Inflammatory macrophage treated with lipopolysaccharide for 1 hour (primary cell): ENCODE measurements at regions not wholly inside any gene's neighbourhood (a gene's known extent, or its start where the extent isn't known, plus 50 kb on each side); places are given as distances from the start of the nearest gene placed in this dataset.
A peak's percentile ranks its signal among the peaks of the same experiment; 100 is the strongest.
"Not testable (repeated sequence)": the region's sequence is repeated elsewhere in the genome, so short reads cannot be mapped to it uniquely, and the experiment has no call there.

Experiments
- DNase-seq, 2 donors: peaks; one replicate each; pipeline ENCODE4 v3.0.0-alpha.2; 2020 to 2022

- DNase-seq, result no peak
Observed at GRCh38 chr10:9268176-9268575, 1213.7 kb downstream of the GATA3 start.

- not testable (repeated sequence) for DNase-seq
Observed at GRCh38 chr10:9273126-9273833, 1218.8 kb downstream of the GATA3 start.

GRCh38 chr10:9274206-9274755 lies 1219.8 kb downstream of the GATA3 start:
- DNase-seq, result no peak

- DNase-seq, result no peak
Observed at GRCh38 chr10:9275861-9276260, 1221.4 kb downstream of the GATA3 start.

GRCh38 chr10:9285690-9286089 lies 1231.2 kb downstream of the GATA3 start:
- no peak for DNase-seq

- peak; percentile 66 to 70 for DNase-seq
Observed at GRCh38 chr10:9289811-9290210, 1235.3 kb downstream of the GATA3 start.

- DNase-seq, result peak; percentile 32 to 56
Observed at GRCh38 chr10:9291081-9291480, 1236.6 kb downstream of the GATA3 start.

GRCh38 chr10:9294132-9294663 lies 1239.7 kb downstream of the GATA3 start:
- no peak for DNase-seq

- DNase-seq, result peak; percentile 53 to 67
Observed at GRCh38 chr10:9294865-9295264, 1240.4 kb downstream of the GATA3 start.

- no peak for DNase-seq
Observed at GRCh38 chr10:9296190-9296589, 1241.7 kb downstream of the GATA3 start.

GRCh38 chr10:9297580-9297979 lies 1243.1 kb downstream of the GATA3 start:
- DNase-seq, result no peak

GRCh38 chr10:9299966-9300365 lies 1245.5 kb downstream of the GATA3 start:
- DNase-seq, result no peak

- DNase-seq, result peak in 1 of 2 donors; percentile 13
Observed at GRCh38 chr10:9301148-9301547, 1246.7 kb downstream of the GATA3 start.

GRCh38 chr10:9301554-9301953 lies 1247.1 kb downstream of the GATA3 start:
- DNase-seq, result no peak

- peak; percentile 44 to 90 for DNase-seq
Observed at GRCh38 chr10:9302140-9302746, 1247.8 kb downstream of the GATA3 start.

- DNase-seq, result peak; percentile 12 to 38
Observed at GRCh38 chr10:9305018-9305655, 1250.6 kb downstream of the GATA3 start.

- DNase-seq, result no peak
Observed at GRCh38 chr10:9311702-9312499, 1257.4 kb downstream of the GATA3 start.

GRCh38 chr10:9315292-9315691 lies 1260.8 kb downstream of the GATA3 start:
- no peak for DNase-seq

- peak; percentile 45 to 69 for DNase-seq
Observed at GRCh38 chr10:9331583-9332008, 1277.1 kb downstream of the GATA3 start.

- no peak for DNase-seq
Observed at GRCh38 chr10:9334270-9334669, 1279.8 kb downstream of the GATA3 start.

GRCh38 chr10:9339716-9340115 lies 1285.2 kb downstream of the GATA3 start:
- DNase-seq, result no peak

- DNase-seq, result peak; percentile 11 to 28
Observed at GRCh38 chr10:9342885-9343570, 1288.5 kb downstream of the GATA3 start.
